ENCODE measurements at regions not wholly inside any gene's neighbourhood (a gene's known extent, or its start where the extent isn't known, plus 50 kb on each side); places are given as distances from the start of the nearest gene placed in this dataset.

GRCh38 chr11:86187027-86187426, 57.5 kb upstream of the EED start:
- no peak for TF ChIP-seq POLR2A (IDR thresholded peaks at IDR 0.05; ENCODE audit: extremely low read depth, insufficient read length)
- TF ChIP-seq, protein P1, sequence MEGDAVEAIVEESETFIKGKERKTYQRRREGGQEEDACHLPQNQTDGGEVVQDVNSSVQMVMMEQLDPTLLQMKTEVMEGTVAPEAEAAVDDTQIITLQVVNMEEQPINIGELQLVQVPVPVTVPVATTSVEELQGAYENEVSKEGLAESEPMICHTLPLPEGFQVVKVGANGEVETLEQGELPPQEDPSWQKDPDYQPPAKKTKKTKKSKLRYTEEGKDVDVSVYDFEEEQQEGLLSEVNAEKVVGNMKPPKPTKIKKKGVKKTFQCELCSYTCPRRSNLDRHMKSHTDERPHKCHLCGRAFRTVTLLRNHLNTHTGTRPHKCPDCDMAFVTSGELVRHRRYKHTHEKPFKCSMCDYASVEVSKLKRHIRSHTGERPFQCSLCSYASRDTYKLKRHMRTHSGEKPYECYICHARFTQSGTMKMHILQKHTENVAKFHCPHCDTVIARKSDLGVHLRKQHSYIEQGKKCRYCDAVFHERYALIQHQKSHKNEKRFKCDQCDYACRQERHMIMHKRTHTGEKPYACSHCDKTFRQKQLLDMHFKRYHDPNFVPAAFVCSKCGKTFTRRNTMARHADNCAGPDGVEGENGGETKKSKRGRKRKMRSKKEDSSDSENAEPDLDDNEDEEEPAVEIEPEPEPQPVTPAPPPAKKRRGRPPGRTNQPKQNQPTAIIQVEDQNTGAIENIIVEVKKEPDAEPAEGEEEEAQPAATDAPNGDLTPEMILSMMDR (IDR thresholded peaks at IDR 0.05; ENCODE audit: low read depth, low read length), result no peak

Data from NB4 (cell line).